RCC 7860 (cell line): ENCODE measurements at regions not wholly inside any gene's neighbourhood (a gene's known extent, or its start where the extent isn't known, plus 50 kb on each side); places are given as distances from the start of the nearest gene placed in this dataset.

Experiments
- DNase-seq: peaks from one replicate; pipeline ENCODE4 v3.0.0-alpha.2; 2015; ENCODE audit warnings: low spot score
- FAIRE-seq: peaks from 2 replicates; lab custom pipeline; 2012; peaks lifted over from hg19 to GRCh38; lab: Jason Lieb, UNC

GRCh38 chr1:58390091-58390490, 156.4 kb downstream of the OMA1 start:
- FAIRE-seq (no peak), DNase-seq (no peak)

GRCh38 chr1:58380345-58380744, 166.2 kb downstream of the OMA1 start:
- no peak for FAIRE-seq
- no peak for DNase-seq

- FAIRE-seq (no peak), DNase-seq (no peak)
These were observed 179.3 kb downstream of the OMA1 start for GRCh38 chr1:58367217-58367616.

- no peak for DNase-seq
- FAIRE-seq = no peak
These were observed 181.2 kb downstream of the OMA1 start for GRCh38 chr1:58365328-58365727.

- FAIRE-seq (no peak), DNase-seq (no peak)
These were observed 182.9 kb downstream of the OMA1 start for GRCh38 chr1:58363585-58363984.

GRCh38 chr1:58361134-58361533, 185.4 kb downstream of the OMA1 start:
- FAIRE-seq = no peak

GRCh38 chr1:58358346-58358745, 188.2 kb downstream of the OMA1 start:
- FAIRE-seq = no peak
- no peak for DNase-seq

More at GRCh38 chr1:58361134-58361533, 185.4 kb downstream of the OMA1 start:
- DNase-seq = no peak

GRCh38 chr1:58356402-58356801, 190.1 kb downstream of the OMA1 start:
- no peak for DNase-seq
- no peak for FAIRE-seq

GRCh38 chr1:58353168-58353567, 193.4 kb downstream of the OMA1 start:
- FAIRE-seq (no peak), DNase-seq (no peak)

GRCh38 chr1:58352476-58353092, 193.9 kb downstream of the OMA1 start:
- no peak for FAIRE-seq

GRCh38 chr1:58346036-58346355, 200.5 kb downstream of the OMA1 start:
- FAIRE-seq (no peak), DNase-seq (no peak)

More at GRCh38 chr1:58352476-58353092, 193.9 kb downstream of the OMA1 start:
- DNase-seq = no peak

GRCh38 chr1:58345215-58346035, 201.1 kb downstream of the OMA1 start:
- FAIRE-seq = no peak

GRCh38 chr1:58340185-58340584, 206.3 kb downstream of the OMA1 start:
- no peak for DNase-seq
- no peak for FAIRE-seq

More at GRCh38 chr1:58345215-58346035, 201.1 kb downstream of the OMA1 start:
- DNase-seq = no peak

- DNase-seq (no peak), FAIRE-seq (no peak)
These were observed 208.4 kb downstream of the OMA1 start for GRCh38 chr1:58338081-58338480.

- DNase-seq (no peak), FAIRE-seq (no peak)
These were observed 213.0 kb downstream of the OMA1 start for GRCh38 chr1:58333511-58333910.

GRCh38 chr1:58331156-58331555, 215.4 kb downstream of the OMA1 start:
- DNase-seq (no peak), FAIRE-seq (no peak)

GRCh38 chr1:58325866-58326265, 220.7 kb downstream of the OMA1 start:
- FAIRE-seq = no peak
- no peak for DNase-seq

GRCh38 chr1:58324558-58324957, 222.0 kb downstream of the OMA1 start:
- no peak for FAIRE-seq
- DNase-seq = no peak

- no peak for FAIRE-seq
- DNase-seq = no peak
These were observed 228.1 kb downstream of the OMA1 start for GRCh38 chr1:58318157-58319005.

- no peak for FAIRE-seq
- DNase-seq = no peak
These were observed 228.8 kb downstream of the OMA1 start for GRCh38 chr1:58317694-58318093.

GRCh38 chr1:58317086-58317485, 229.4 kb downstream of the OMA1 start:
- no peak for DNase-seq
- FAIRE-seq = no peak

- DNase-seq (no peak), FAIRE-seq (no peak)
These were observed 230.4 kb downstream of the OMA1 start for GRCh38 chr1:58316141-58316540.
